ENCODE measurements at regions not wholly inside any gene's neighbourhood (a gene's known extent, or its start where the extent isn't known, plus 50 kb on each side); places are given as distances from the start of the nearest gene placed in this dataset.

DNA sequence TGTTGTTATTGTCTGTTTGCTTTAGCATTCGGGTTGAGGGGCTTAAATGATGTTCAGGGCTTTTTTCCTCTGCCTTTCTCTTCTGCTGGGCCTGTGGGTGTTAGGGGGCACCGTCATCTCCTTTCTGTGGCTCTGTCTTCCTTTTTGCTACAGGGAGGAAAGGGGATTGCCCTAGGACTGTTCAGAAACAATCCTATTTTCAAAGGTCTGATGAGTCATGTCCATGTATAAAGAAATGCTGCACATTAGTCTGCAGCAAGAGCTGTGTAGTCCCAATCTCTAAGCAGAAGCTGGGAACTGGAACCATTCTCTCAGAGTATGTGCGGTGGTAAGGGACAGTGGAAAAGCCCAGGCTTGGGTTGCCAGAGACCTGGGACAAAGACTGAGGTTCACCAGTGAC lies 462.3 kb downstream of the OMA1 start:
- TF ChIP-seq, protein P1, sequence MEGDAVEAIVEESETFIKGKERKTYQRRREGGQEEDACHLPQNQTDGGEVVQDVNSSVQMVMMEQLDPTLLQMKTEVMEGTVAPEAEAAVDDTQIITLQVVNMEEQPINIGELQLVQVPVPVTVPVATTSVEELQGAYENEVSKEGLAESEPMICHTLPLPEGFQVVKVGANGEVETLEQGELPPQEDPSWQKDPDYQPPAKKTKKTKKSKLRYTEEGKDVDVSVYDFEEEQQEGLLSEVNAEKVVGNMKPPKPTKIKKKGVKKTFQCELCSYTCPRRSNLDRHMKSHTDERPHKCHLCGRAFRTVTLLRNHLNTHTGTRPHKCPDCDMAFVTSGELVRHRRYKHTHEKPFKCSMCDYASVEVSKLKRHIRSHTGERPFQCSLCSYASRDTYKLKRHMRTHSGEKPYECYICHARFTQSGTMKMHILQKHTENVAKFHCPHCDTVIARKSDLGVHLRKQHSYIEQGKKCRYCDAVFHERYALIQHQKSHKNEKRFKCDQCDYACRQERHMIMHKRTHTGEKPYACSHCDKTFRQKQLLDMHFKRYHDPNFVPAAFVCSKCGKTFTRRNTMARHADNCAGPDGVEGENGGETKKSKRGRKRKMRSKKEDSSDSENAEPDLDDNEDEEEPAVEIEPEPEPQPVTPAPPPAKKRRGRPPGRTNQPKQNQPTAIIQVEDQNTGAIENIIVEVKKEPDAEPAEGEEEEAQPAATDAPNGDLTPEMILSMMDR (IDR thresholded peaks at IDR 0.05 in 8 of 11, conservative IDR thresholded peaks at IDR 0.05 in 3 of 11): no peak
- no peak for TF ChIP-seq POLR2AphosphoS5 (IDR thresholded peaks at IDR 0.05)

Measured in spleen (tissue), 7 donors.